HG02981 (cell line): ENCODE measurements at regions not wholly inside any gene's neighbourhood (a gene's known extent, or its start where the extent isn't known, plus 50 kb on each side); places are given as distances from the start of the nearest gene placed in this dataset.

Source experiments
- ATAC-seq: cut with Tn5 transposase; IDR thresholded peaks from one replicate; pipeline ENCODE4 v1.9.1; 2021; ENCODE audit warnings: mild to moderate bottlenecking, moderate library complexity; ENCODE audit not compliant: unreplicated experiment

DNA sequence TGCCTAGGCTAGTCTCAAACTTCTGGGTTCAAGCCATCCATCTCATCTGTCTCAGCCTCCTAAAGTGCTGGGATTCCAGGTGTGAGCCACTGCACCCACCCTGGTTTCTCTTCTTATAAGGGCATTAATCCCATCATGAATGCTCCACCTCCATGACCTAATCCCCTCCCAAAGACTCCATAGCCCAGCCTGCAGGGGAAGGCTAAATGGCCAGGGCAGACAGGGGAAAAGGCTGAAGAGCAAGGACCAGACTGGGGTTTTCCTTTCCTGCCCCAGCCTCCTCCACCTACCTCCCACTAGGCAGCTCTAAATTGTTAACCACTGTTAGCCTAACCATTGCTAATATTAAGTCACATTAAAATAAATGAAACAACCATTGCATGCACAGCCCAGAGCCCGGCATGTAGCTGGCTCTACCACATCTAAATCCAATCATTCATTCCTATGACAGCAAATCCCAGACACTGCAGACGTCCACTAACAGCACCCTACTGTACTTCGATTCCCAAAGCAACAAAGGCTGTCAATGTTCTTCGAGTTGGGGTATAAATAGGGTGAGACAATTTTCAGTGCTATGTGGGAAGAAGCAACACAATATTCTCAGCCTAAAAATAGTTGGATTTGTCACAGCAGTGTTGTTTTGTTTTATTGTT, 243.2 kb upstream of the ARID1B start:
- no peak for ATAC-seq

DNA sequence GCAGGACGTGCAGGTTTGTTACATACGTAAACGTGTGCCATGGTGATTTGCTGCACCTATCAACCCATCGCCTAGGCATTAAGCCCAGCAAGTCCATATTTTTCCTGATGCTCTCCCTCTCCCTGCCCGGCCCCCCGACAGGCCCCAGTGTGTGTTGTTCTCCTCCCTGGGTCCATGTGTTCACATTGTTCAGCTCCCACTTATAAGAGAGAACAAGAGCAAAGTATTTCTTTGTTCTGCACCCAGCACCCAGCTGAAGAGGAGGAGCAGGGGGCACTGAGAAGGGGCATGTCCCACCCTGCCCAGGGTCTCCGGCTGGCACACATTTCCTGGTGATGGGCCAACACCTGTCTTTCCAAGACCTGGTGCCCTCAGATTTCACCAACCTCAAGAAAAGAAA, 251.1 kb upstream of the ARID1B start:
- no peak for ATAC-seq

DNA sequence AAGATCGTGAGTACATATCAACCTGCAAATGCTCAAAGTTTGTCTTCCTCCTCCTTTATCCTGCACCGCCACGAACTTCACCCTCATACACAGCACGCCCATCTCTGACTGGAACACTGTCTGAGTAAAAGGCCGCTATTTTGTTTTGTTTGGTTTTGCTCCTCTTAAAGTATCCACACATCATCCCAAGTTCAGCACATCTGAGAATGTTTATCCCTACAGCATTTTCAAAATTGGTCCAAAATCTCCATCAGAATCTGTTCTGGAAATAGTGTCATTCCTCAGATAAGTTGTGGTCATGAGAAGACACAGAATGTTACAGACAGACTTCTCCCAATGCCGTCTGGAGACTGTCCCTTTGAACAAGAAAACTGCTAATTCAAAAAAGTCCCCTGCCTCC, 251.6 kb upstream of the ARID1B start:
- ATAC-seq = no peak

DNA sequence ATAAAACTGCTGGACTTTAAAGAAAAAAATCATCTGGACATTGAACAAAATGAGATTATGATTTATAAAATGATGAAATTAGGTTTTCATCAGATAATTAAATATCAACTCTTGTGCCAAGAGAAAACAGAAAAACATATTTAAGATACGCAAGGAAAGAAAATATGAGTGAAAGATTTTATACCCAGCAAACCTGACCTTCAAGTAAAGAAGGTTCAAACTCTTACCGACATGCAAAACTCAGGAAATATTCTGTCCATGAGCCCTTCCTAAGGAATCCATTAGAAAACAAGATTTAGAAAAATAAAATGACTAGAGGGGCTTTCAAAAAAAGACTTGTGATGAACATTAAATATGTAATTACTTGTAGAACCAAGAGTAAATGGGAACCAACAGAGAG, 257.2 kb upstream of the ARID1B start:
- ATAC-seq = no peak

DNA sequence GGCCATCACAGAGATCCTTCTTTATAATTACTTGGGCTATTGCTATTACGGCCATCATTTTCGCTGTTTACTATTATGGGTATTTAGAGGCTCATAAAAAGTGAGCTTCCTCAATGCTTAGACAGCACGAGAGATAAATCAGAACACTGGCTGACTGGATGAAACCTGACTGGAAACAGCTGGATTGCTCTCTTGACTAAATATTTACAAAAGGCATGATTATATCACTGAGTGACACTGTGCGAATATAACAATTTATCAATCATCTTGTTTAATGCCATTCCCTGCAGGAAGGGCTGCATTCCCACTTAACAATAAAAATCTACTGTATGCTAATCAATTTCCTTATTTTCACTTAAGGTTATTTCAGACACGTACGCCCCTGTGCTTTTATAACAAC, 260.1 kb upstream of the ARID1B start:
- no peak for ATAC-seq

DNA sequence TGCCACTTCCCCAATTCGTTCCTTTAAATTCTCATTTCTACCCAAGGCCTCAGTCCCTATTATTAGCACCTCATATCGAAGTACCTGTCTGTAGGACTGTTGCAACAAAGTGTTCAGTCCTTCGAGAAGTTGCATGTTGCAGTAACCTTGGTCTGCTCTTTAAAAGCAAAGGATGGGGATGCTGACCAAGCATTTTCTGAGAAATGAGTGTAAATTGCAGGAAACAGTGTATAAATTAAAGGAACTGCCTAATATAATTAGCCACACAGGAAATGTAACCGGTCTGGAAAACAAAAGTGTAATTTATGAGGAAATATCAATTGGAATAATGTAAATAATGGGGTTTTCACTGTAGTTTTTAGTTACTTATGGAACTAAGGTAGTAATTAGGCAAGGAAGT, 261.9 kb upstream of the ARID1B start:
- ATAC-seq = no peak

DNA sequence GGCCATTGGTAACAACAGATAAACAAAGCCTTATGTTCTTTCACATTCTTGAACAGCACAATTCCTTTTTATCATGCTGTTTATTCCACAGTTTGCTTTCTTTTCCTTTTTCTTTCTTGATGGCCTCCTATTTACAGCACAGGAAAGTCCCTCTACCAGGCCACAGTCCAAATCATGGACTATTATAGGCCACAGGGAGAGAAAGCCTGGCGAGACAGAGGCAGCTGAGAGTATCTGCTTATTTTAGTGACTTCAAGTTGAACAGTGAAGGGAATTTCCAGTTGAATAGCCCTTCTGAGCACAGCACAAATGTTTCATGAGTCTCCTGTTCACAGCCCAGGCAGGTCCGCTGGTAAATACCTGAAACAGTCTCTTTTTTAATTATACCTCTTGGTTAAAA, 263.7 kb upstream of the ARID1B start:
- no peak for ATAC-seq

DNA sequence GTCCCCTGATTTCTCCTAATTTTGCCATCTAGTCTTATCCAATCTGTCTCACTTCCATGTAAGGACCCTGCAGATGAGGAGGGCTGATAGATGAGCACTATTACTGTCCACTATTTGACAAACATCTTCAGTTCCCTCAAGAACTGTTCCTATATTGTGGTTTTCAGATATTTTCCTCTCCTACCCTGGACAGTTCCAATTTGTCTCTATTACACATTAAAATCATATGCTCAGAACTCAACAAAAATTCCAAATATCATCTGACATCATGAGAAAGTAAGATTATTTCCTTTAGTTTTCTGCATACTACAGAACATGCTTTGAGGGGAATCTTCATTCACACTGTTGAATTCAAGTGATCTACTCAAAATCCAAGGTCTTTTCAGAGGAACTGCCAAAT, 265.6 kb upstream of the ARID1B start:
- no peak for ATAC-seq

DNA sequence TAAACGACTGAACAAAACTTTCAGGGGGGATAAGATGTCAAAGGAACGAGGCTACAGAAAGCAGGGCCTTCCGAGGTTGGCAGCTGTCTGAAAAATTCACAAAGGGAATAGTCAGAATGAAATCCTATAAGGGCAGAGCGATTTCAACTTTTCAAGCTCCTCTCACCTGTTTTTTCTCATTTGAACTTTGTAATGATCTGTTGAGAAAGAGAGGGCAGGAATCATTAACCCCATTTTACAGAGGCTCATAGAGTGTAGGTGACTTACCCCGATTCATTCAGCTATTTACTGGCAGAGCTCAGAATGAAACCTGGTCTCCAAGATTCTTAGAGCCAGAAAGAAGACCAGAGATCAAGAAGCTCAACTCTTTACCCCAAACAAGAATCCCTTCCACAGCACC, 266.1 kb upstream of the ARID1B start:
- no peak for ATAC-seq

DNA sequence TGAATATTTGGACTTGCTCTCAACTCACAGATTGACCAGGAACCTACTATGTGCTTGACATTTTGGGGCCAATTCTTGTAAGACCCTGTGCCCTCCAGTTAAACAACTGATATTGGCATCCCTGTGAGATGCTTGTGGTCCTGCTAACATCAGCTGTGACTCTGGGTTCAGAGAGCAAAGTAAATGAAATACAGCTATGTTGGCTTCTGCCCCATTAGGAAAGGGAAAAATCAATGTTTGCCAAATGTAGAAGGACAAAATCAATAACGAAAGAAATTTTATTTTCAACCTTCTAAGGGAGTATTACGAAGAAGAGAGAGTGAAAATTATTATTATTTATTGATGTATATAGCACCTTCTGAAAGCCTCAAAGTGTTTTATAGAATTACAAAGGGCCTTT, 266.9 kb upstream of the ARID1B start:
- ATAC-seq = no peak

DNA sequence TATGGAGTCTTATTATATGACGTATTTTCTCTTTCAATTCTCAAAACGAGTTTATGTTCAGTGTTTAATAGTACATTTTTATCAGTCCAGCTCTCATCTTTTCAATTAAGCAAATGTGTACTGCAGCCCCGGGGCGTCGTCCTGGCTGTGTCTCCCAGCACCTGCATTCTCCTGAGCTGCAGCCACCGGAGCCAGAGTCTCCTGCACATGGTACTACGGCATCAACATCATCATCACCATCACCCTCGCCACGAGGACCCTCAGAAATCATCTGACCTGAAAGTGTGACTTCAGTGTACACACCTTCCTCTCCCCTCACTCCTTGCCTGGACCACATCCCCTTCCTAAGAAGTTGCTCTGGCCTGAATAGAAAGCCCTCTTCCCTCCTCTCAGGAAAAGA, 267.7 kb upstream of the ARID1B start:
- ATAC-seq = no peak

DNA sequence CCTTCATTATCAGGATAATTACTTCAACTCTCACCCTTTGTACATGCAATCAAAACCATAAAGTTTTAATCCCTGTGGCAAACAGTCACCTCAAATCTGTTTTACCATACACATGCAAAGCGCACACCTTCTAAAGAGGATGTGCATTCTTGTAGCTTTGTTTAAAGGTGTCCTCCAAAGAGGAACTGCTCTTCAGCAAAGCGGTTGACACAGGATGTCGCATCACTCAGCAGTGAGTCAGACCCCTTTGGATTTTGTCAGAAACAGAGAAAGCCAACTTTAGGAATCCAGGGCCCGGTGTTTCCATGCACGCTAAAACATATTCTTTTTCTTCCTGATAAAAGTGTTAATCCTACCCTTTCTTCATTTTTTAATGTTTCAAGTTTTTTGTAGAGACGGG, 268.3 kb upstream of the ARID1B start:
- no peak for ATAC-seq

DNA sequence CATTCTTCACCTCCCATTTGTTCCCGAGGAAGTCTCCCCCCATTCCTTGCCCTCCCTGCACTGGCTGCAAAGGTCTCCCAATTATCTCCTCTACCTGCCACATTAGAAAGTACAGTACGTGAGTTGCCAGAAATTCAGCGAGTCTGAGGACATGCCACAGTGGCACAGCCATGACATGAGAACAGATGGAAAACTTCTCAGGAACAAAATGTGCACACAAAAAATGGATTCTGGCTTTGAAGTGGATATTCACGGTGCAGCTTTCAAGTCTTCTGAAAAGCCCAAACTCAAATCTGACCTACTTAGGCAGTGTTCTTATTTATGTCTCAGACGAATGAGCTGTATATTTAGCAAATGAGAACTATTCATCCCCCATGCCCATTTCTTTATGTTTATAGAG, 269.1 kb upstream of the ARID1B start:
- ATAC-seq = no peak

DNA sequence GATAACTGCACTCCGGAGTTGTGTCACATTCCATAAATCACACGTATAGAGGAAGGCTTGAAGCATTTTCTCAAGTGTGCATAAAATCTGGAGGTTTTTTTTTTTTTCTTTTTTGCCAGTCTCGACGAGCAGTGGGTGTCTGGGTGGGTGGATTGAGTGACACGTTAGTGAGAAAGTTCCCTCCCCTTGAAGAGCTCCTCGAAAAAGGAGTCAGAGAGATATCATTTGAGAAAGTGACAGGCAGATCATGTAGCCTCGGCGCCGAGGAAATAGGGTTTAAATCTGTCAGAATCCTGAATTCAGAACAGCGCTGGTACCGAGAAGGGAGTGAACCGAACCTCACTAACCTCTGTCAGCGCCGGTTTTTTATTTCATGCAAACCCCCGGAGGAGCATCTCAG, 269.5 kb upstream of the ARID1B start:
- ATAC-seq = no peak

DNA sequence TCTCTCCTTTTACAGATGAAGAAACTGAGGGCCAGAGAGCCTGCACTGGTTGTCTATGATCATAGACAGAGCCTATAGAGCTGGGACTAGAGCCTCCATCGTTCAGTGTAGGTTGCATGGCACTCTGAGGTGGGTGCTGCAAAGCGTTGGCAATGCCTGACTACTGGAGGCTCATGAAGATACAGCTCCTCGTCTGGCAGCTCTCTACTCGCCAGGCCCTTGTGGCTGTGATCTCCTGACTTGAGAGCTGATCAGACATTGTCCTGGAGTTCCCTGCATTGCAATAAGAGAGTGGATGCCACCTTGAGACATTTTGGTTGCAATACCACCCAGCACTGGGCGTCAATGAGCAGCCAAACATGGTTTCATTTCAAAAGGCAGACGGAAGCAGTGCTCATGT, 270.1 kb upstream of the ARID1B start:
- no peak for ATAC-seq

DNA sequence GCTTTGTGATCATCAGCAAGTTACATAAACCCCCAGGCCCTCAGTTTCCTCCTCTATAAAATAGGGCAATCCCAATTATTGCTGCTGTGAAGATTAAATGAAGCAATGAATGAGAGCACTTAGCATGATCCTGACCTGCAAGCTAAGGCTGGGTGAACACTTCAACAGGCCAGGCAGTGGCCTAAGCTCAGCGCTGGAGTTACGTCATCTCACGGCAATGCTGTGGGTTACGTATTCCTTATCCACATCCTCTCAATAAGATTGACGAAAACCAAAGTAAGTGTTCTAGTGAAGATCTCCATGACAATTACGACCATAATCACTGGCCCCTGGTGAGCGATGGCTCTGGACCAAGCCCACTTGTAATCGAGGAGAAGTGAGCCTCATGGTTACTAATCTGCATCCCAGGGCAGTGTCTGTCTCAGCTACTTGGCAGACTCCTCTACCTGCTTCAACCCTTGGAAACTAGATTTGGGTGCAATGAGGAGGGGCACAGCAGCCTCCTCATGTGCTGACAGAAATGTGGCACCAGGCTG, 274.1 kb upstream of the ARID1B start:
- no peak for ATAC-seq

DNA sequence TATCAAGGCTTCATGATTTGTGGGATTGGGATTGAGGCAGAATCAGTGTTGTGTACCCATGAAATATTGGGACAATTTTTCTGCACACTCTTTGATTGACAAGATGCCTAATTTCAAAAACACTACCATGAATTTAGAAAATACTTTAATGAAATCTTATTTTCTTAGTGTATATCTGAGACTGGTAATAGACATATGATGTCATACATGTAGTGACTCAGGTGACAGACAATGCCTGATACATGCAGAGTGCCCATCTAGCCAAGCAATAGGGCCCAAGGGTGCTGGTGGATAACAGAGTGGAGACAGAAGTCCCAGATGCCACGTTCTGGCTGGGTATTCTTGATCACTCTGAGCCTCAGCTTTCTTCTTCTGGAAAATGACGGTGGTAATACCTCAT, 279.6 kb upstream of the ARID1B start:
- no peak for ATAC-seq

DNA sequence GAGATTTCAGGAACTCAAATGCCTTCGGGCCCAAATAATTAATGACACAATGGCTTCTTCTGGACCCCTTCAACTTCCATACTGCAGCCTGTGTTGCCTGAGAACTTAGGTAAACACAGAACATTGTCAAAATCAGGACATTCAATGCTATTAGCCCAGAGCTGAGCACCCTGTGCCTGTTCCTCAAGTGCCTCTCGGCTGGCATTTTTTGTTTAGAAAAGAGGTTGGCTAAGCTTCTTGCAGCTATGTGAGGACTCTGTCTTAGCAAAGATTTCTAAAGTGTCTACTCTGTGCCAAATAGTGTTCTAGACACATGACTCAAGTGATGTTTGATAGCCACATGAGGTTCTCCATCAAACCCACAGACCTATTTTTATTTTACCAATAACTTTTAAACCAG, 289.3 kb upstream of the ARID1B start:
- no peak for ATAC-seq

DNA sequence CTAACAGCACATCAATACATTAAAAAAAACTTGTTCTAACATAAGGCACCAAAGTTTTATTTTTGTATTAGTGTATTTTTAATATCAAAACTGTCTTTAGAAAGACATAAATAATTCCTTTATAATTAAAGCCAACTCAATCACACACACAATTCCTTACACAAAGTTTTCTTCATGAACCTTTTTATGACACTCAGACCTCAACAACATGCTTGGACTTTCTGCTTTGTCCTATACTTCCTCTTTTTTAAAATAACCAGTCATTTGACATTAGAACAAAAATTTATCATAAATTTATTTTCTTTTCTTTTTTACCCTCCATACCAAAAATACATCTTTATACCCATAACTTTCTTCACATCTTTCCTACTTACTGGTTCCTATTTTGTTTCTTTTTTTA, 292.0 kb upstream of the ARID1B start:
- no peak for ATAC-seq

DNA sequence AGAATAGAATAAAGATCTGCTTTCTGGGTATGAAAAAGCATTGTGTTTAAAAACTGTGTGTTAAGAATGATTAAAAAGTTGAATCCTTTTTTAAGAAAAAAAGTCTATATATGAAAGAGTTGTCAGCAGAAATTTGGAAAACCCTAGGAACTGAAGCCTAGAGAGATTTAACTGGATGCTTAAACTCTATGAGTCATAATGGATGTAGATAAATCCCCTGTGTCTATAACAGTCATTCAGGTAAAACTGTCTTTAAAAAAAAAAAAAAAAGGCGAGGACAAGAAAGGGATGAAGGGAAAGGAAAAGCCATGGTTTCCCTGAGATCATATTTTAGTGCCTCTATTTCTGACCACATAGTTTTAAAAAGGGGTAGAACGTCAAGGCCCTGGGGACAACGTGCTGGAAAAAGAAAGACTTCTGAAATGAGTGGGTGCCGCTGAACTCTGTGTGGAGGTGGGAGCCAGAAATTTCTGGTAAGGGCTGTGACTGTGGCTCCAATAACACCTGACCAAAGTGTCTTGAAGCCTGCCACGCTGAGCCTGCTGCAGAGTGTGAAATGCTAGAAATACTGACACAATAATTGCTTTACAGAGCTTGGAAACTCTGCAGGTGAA, 302.6 kb upstream of the ARID1B start:
- no peak for ATAC-seq

DNA sequence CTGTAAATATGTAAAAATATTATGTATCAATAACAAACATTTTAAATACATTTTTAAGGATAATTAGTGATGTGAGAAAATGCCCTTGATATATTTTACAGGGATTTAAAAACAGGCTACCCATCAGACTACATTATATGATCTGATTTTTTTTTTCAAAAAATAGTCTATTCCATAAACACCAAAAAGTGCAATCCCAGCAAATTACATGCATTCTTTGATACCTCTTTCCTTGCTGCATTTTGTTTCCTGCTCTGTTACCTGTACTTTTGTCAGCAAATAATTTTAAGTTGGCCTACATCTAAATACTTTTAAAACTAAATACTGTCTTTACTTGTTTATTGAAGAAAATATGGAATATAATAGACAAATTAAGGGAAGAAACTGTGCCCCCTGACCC, 306.2 kb upstream of the ARID1B start:
- ATAC-seq = no peak

DNA sequence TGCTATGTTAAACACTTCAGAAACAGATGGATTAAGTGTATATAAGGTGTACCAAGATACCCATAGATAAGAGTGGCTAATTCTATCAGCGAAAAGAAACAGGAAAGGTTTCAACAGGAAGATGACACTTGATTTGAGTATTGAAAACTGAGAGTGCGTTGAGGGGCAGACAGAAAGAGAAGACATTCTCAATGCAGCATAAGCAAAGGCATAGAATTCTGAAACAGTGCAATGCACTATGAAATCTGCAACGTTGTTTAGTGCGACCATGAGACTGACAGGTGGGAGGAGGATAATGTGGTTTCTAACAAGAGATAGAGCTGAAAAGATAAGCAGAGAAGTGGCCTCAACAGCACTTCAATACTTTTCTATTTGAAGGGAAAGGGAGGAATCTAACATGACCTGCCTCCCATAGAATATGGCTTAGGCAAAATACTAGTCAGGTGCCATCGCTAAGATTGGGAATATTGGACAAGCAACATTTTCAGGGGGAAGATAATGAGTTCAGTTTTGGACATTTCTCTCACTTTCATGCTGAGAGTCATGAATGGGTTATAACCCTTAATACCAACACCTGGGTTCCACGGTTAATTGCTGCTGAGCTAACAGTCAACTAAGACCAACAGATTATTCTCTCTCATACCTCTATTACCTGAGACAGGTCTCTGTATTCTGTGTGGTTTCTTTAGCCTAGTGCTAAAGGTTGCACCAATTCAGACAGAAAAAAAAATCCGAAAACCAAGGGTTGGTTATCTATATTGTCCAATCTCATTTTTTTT, 312.9 kb upstream of the ARID1B start:
- no peak for ATAC-seq
